Hepatocyte (in vitro differentiated cells): ENCODE measurements at regions not wholly inside any gene's neighbourhood (a gene's known extent, or its start where the extent isn't known, plus 50 kb on each side); places are given as distances from the start of the nearest gene placed in this dataset.

Source experiments
- EZH2 ChIP-seq: fragments of 200-600 bp; sonication (generic); IDR thresholded peaks from 2 replicates; pipeline ENCODE4 v1.6.1; 2016; ENCODE audit warnings: antibody characterized with exemption, mild to moderate bottlenecking, borderline replicate concordance
- EZH2phosphoT487 ChIP-seq: fragments of 200-600 bp; sonication (generic); IDR thresholded peaks from one replicate; pipeline ENCODE4 v1.6.1; 2018; ENCODE audit warnings: antibody characterized with exemption, mild to moderate bottlenecking, low read depth, moderate library complexity; ENCODE audit not compliant: unreplicated experiment, severe bottlenecking
- TF ChIP-seq, protein P1 (sequence below): fragments of 200-600 bp; sonication (generic); IDR thresholded peaks from 2 replicates; pipeline ENCODE4 v1.5.1; 2016; ENCODE audit warnings: antibody characterized with exemption, mild to moderate bottlenecking; ENCODE audit not compliant: poor library complexity

GRCh38 chr17:53560953-53561352 lies 261.8 kb upstream of the KIF2B start:
- TF ChIP-seq, protein P1, sequence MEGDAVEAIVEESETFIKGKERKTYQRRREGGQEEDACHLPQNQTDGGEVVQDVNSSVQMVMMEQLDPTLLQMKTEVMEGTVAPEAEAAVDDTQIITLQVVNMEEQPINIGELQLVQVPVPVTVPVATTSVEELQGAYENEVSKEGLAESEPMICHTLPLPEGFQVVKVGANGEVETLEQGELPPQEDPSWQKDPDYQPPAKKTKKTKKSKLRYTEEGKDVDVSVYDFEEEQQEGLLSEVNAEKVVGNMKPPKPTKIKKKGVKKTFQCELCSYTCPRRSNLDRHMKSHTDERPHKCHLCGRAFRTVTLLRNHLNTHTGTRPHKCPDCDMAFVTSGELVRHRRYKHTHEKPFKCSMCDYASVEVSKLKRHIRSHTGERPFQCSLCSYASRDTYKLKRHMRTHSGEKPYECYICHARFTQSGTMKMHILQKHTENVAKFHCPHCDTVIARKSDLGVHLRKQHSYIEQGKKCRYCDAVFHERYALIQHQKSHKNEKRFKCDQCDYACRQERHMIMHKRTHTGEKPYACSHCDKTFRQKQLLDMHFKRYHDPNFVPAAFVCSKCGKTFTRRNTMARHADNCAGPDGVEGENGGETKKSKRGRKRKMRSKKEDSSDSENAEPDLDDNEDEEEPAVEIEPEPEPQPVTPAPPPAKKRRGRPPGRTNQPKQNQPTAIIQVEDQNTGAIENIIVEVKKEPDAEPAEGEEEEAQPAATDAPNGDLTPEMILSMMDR, result no peak
- no peak for TF ChIP-seq EZH2phosphoT487
- no peak for TF ChIP-seq EZH2
